GM19395 (cell line): ENCODE measurements at regions not wholly inside any gene's neighbourhood (a gene's known extent, or its start where the extent isn't known, plus 50 kb on each side); places are given as distances from the start of the nearest gene placed in this dataset.

Experiments used
- ATAC-seq: cut with Tn5 transposase; IDR thresholded peaks from one replicate; pipeline ENCODE4 v1.9.1; 2021; ENCODE audit warnings: mild to moderate bottlenecking, moderate library complexity; ENCODE audit not compliant: unreplicated experiment

- ATAC-seq, result no peak
Measured at GRCh38 chr3:193825617-193826016, 232.6 kb downstream of the OPA1 start.

- no peak for ATAC-seq
Measured at GRCh38 chr3:193826159-193826795, 233.3 kb downstream of the OPA1 start.

DNA sequence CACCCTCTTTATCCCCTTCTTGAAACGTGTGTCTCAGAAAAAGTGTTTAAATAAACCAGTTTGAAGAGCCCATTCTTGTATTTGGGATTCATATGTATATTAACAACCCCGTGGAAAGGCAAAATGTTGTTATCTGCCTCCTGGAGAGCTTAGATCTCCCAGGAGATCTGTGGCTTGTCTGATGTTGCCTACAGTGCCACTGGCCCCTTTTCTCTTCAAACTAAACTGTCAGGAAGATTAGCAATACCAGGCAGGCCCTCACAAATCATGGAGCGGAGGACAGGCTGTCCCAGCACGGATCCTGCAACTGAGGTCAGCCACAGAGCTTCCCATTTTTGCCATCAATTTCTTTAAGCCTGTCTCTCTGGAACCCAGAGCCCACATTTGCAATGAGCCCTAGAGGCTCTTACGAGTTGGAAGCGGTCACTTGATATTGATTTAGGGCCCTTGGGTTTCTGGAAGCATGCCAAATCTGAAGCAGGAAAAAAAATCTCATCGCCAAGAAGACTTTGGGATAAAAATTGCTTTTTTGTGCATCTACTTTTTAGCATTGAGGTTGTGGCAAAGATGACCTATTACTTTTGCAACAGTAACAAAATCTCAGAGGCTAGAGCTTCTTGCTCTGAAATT is 234.1 kb downstream of the OPA1 start:
- no peak for ATAC-seq

GRCh38 chr3:193827871-193828270 is 234.9 kb downstream of the OPA1 start:
- no peak for ATAC-seq

- ATAC-seq, result no peak
Measured at GRCh38 chr3:193828477-193828876, 235.5 kb downstream of the OPA1 start.

GRCh38 chr3:193829781-193830180 is 236.8 kb downstream of the OPA1 start:
- no peak for ATAC-seq

DNA sequence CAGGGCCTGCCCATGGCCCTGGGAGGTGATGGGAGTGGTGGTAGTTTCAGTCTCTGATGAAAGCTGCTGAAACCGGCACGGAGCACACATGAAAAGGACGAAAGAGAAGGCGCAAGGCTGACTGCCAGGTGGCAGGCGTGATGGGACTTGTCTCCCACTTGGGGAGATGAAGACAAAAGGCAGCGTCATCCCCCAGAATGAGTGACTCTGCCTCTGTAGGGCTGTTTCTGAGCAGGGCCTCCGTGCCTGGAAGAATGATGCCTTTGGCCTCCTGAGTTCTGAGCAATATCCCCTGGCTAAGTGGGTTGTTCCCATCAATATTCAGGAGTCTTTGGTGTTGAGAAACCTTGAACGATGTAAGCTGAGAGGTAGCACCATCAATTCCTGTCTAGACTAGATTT is 237.8 kb downstream of the OPA1 start:
- no peak for ATAC-seq

GRCh38 chr3:193831495-193832455 is 238.8 kb downstream of the OPA1 start:
- peak; percentile 84 for ATAC-seq

DNA sequence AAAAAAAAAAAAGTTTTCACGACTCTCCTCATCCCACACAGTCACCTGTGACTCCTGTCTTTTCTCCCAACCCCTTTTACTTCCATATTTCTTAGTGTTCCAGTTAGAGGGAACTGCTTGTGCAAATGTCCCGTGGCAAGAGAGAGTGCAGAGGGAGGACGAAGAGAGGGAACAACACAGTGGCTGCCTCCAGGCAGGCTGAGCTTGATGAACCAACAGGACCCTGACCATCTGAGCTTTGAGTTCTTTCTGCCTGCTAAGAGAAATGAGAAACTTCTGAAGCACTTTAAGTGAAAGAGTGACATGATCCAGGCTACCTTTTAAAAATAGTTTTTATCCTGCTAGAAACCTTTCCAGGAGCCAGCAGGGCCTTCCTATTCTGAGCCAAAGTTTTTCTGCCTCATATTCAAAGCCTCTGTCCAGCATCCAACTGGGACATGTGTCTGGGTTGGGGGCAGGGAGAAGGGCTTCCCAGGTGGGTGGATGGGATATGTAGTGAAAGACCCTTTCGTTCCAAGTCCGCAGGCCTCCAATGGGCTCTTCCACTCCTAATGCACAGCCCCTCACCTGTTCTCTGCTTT is 239.9 kb downstream of the OPA1 start:
- no peak for ATAC-seq

- no peak for ATAC-seq
Measured at GRCh38 chr3:193833592-193833991, 240.6 kb downstream of the OPA1 start.

DNA sequence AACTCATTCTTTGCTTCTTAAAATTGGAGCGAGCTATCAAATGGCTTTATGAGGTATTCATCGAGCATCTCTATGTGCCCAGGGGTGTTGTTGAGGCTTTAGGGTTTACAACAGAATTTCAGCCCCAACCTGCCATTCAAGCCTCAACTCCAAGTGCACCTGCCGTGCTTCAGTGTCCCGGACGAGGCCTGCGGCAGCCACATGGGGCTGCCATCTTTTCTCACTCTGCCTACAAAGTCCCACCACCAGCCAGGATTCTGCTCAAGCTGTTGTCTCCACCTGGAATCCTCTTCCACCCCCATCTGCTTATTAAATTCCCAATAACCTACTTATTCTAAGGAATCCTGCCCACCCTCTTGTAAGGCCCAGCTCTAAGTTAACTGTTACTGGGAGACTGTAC is 242.4 kb downstream of the OPA1 start:
- ATAC-seq, result no peak

GRCh38 chr3:193836511-193836910 is 243.5 kb downstream of the OPA1 start:
- no peak for ATAC-seq

DNA sequence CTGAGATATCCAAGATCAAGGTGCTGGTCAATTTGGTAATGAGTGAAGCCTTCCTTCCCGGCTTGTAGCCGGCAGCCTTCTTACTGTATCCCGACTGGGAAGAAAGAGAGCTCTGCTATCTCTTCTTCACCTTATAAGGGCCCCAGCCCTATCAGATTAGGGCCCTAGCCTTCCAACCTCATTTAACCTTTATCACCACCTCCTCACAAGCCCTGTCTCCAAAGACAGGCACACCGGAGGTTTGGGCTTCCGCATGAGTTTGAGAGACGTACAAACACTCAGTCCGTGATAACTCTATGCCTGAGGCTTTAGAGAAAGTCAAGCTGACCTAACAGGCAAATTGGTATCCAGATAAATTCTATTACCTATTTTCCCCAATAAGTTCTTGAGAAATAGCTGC is 243.9 kb downstream of the OPA1 start:
- ATAC-seq, result no peak

DNA sequence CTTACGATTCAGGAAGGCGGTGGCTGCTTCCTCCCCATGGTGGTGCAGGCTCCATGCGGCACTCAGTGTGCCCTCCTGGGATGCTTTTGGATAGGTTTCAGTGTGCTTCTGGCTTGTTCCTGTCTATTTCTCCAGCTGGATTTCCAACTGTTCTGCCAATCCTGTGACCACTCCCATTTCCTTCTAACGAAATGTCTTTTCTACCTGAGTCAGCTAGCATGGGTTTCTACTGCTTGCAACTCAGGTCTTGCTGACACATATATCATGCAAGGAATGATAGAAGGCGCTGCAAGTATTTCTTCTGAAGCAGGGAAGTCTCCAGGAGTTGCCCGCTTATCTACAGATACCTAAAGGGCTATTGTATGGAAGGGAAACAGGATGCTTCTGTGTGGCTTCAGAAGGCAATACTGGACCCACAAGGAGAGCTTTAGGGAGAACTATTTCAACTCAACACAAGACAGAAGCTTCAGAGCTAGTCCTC is 244.4 kb downstream of the OPA1 start:
- no peak for ATAC-seq

GRCh38 chr3:193840111-193840641 is 247.2 kb downstream of the OPA1 start:
- no peak for ATAC-seq

DNA sequence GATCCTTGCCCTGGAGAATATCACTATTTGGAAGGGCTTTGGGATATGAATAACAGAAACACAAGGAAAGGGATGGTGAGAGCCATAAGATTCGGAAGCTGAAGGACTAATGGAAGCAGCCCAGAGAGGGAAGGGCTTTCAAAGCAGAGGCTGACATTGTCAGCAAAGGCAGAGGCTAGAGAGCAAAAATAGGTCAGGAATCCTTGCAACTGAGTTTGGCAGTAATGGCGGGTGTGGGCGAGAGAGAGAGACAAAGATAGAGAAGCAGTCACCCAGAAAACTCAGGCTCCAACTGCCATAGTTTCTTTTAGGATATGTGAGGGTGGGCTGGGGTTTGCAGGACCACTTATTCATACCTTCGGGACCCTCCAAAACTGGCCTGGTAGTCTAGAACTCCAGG is 248.6 kb downstream of the OPA1 start:
- peak; percentile 7 for ATAC-seq

GRCh38 chr3:193842029-193842798 is 249.2 kb downstream of the OPA1 start:
- ATAC-seq, result peak; percentile 79

- no peak for ATAC-seq
Measured at GRCh38 chr3:193842832-193843473, 249.9 kb downstream of the OPA1 start.

- ATAC-seq, result peak; percentile 60
Measured at GRCh38 chr3:193843474-193844301, 250.7 kb downstream of the OPA1 start.
